ENCODE measurements at regions not wholly inside any gene's neighbourhood (a gene's known extent, or its start where the extent isn't known, plus 50 kb on each side); places are given as distances from the start of the nearest gene placed in this dataset.
A peak's percentile ranks its signal among the peaks of the same experiment; 100 is the strongest.
"Not testable (repeated sequence)": the region's sequence is repeated elsewhere in the genome, so short reads cannot be mapped to it uniquely, and the experiment has no call there.

- Mint-ChIP-seq H3K9me3 (peaks cover 1 to 15% (median 8%) of the 10 kb centered on the region in 7 donors), H3K27ac (peak overlapping the region; percentile 92 to 99 (median 96)), H3K4me1 (peaks cover 71% of the 10 kb centered on the region), H3K4me3 (no peak overlapping the region), H3K36me3 (peaks cover 0 to 1% of the 10 kb centered on the region in 2 donors), H3K27me3 (ENCODE audit: low read depth in 3 of 3) (peaks cover 0 to 9% (median 0%) of the 10 kb centered on the region in 3 donors)
- H3K36me3 ChIP-seq (replicated peaks in 1 of 2; ENCODE audit: control insufficient read depth in 1 of 2, insufficient read depth in 2 of 2, low read length in 2 of 2), result no peaks in the 10 kb centered on the region
- no peaks in the 10 kb centered on the region for H4K20me1 ChIP-seq (ENCODE audit: insufficient read depth, low read length)
- H2AFZ ChIP-seq (ENCODE audit: insufficient read depth, low read depth, low read length, poor library complexity, severe bottlenecking), result no peak overlapping the region
- intact Hi-C loops (cut with micrococcal nuclease), result loop anchor here in 1 of 2 donors (2.0 kb wide), 1 partner anchor 86 kb away; no protein-coding TSS in a partner anchor
- H3K27me3 ChIP-seq (ENCODE audit: control insufficient read depth in 2 of 2, insufficient read depth in 2 of 2, low read length in 2 of 2), result no peaks in the 10 kb centered on the region
- H3K4me2 ChIP-seq (replicated peaks; ENCODE audit: extremely low read depth, low read length, poor library complexity, severe bottlenecking), result no peak overlapping the region
- no peak overlapping the region for H3K4me3 ChIP-seq (replicated peaks in 1 of 3; ENCODE audit: low read depth in 2 of 3, low read length in 3 of 3)
- DNase-seq, result peak in 1 of 3 donors; percentile 38
- H3K27ac ChIP-seq (ENCODE audit: low read depth in 1 of 2, low read length in 2 of 2), result peak overlapping the region; percentile 76 to 81
- 53% methylated on average over 7 of the region's 7 CpGs for WGBS (ENCODE audit: insufficient coverage)
- TF ChIP-seq CTCF (IDR thresholded peaks at IDR 0.05), result no peak
- H3K9me3 ChIP-seq (replicated peaks in 1 of 2; ENCODE audit: control insufficient read depth in 1 of 2, insufficient read depth in 1 of 2, low read length in 2 of 2), result peaks cover 0 to 3% of the 10 kb centered on the region in 2 donors
- no peak overlapping the region for H3K9ac ChIP-seq (ENCODE audit: insufficient read depth, low read length, poor library complexity, severe bottlenecking)
- no peaks in the 10 kb centered on the region for H3K79me2 ChIP-seq (ENCODE audit: insufficient read depth, low read length)
- H3K4me1 ChIP-seq (ENCODE audit: control insufficient read depth in 1 of 2, insufficient read depth in 2 of 2, low read length in 2 of 2), result peaks cover 65 to 80% of the 10 kb centered on the region in 2 donors
These were observed 228.7 kb upstream of the RREB1 start for GRCh38 chr6:6878887-6879585.

GRCh38 chr6:6879586-6879974, 228.2 kb upstream of the RREB1 start:
- Mint-ChIP-seq H3K4me3 (peak overlapping the region in 1 of 2 donors; percentile 35), H3K9me3 (peaks cover 1 to 15% (median 8%) of the 10 kb centered on the region in 7 donors), H3K27ac (peak overlapping the region; percentile 92 to 99 (median 96)), H3K4me1 (peaks cover 72% of the 10 kb centered on the region)
- not testable (repeated sequence) for H3K27me3 ChIP-seq (ENCODE audit: control insufficient read depth in 2 of 2, insufficient read depth in 2 of 2, low read length in 2 of 2); H3K9ac ChIP-seq (ENCODE audit: insufficient read depth, low read length, poor library complexity, severe bottlenecking); H2AFZ ChIP-seq (ENCODE audit: insufficient read depth, low read depth, low read length, poor library complexity, severe bottlenecking); H3K27me3 Mint-ChIP-seq (ENCODE audit: low read depth in 3 of 3); H3K36me3 ChIP-seq (replicated peaks in 1 of 2; ENCODE audit: control insufficient read depth in 1 of 2, insufficient read depth in 2 of 2, low read length in 2 of 2); H4K20me1 ChIP-seq (ENCODE audit: insufficient read depth, low read length); H3K4me3 ChIP-seq (replicated peaks in 1 of 3; ENCODE audit: low read depth in 2 of 3, low read length in 3 of 3); H3K36me3 Mint-ChIP-seq; H3K4me2 ChIP-seq (replicated peaks; ENCODE audit: extremely low read depth, low read length, poor library complexity, severe bottlenecking); H3K79me2 ChIP-seq (ENCODE audit: insufficient read depth, low read length); H3K9me3 ChIP-seq (replicated peaks in 1 of 2; ENCODE audit: control insufficient read depth in 1 of 2, insufficient read depth in 1 of 2, low read length in 2 of 2)
- WGBS (ENCODE audit: insufficient coverage), result 43% methylated on average over 4 of the region's 6 CpGs
- peak; percentile 72 to 86 (median 83) for DNase-seq
- peaks cover 69 to 80% of the 10 kb centered on the region in 2 donors for H3K4me1 ChIP-seq (ENCODE audit: control insufficient read depth in 1 of 2, insufficient read depth in 2 of 2, low read length in 2 of 2)
- peak overlapping the region; percentile 76 to 81 for H3K27ac ChIP-seq (ENCODE audit: low read depth in 1 of 2, low read length in 2 of 2)
- intact Hi-C loops (cut with micrococcal nuclease), result loop anchor here in 1 of 2 donors (2.0 kb wide), 1 partner anchor 87 kb away; no protein-coding TSS in a partner anchor

Data from CD14-positive monocyte (primary cell).